HUES48 (cell line): ENCODE measurements at regions not wholly inside any gene's neighbourhood (a gene's known extent, or its start where the extent isn't known, plus 50 kb on each side); places are given as distances from the start of the nearest gene placed in this dataset.

Experiments used
- H3K27ac ChIP-seq: one replicate; pipeline ENCODE4 v1.7.0; 2013; ENCODE audit warnings: low read depth, low read length, inconsistent platforms
- H3K27me3 ChIP-seq: 2 replicates; pipeline ENCODE4 v1.6.1; 2013; ENCODE audit warnings: mild to moderate bottlenecking, low read length; ENCODE audit not compliant: control insufficient read depth, insufficient read depth
- H3K36me3 ChIP-seq: 2 replicates; pipeline ENCODE4 v1.6.1; 2013; ENCODE audit warnings: low read length; ENCODE audit not compliant: control insufficient read depth, insufficient read depth
- H3K4me1 ChIP-seq: 2 replicates; pipeline ENCODE4 v1.6.1; 2013; ENCODE audit warnings: mild to moderate bottlenecking, low read length; ENCODE audit not compliant: control insufficient read depth, insufficient read depth
- H3K4me3 ChIP-seq: 2 replicates; pipeline ENCODE4 v1.5.1; 2013; ENCODE audit warnings: mild to moderate bottlenecking, low read depth, low read length
- H3K9ac ChIP-seq: 2 replicates; pipeline ENCODE4 v1.6.1; 2013; ENCODE audit warnings: mild to moderate bottlenecking, low read depth, low read length, moderate library complexity
- H3K9me3 ChIP-seq: 2 replicates; pipeline ENCODE4 v1.6.1; 2013; ENCODE audit warnings: low read length; ENCODE audit not compliant: control insufficient read depth, insufficient read depth

GRCh38 chr5:155193483-155194107, 180.0 kb downstream of the KIF4B start:
- H3K4me1 ChIP-seq = peaks cover 19% of the 10 kb centered on the region
- no peak overlapping the region for H3K9ac ChIP-seq
- H3K27ac ChIP-seq = peak overlapping the region; percentile 55
- no peaks in the 10 kb centered on the region for H3K36me3 ChIP-seq
- no peak overlapping the region for H3K4me3 ChIP-seq
- H3K9me3 ChIP-seq = no peaks in the 10 kb centered on the region
- H3K27me3 ChIP-seq = no peaks in the 10 kb centered on the region

- H3K36me3 ChIP-seq = no peaks in the 10 kb centered on the region
- no peaks in the 10 kb centered on the region for H3K4me1 ChIP-seq
- H3K4me3 ChIP-seq = no peak overlapping the region
- H3K9ac ChIP-seq = no peak overlapping the region
- H3K27me3 ChIP-seq = no peaks in the 10 kb centered on the region
- no peak overlapping the region for H3K27ac ChIP-seq
- H3K9me3 ChIP-seq = no peaks in the 10 kb centered on the region
Measured at GRCh38 chr5:155200608-155201007, 187.1 kb downstream of the KIF4B start.

GRCh38 chr5:155211764-155212163, 198.2 kb downstream of the KIF4B start:
- Histone ChIP-seq H3K9ac (no peak overlapping the region), H3K27me3 (no peaks in the 10 kb centered on the region), H3K9me3 (no peaks in the 10 kb centered on the region), H3K4me3 (no peak overlapping the region), H3K36me3 (no peaks in the 10 kb centered on the region), H3K4me1 (peaks cover 10% of the 10 kb centered on the region), H3K27ac (peak overlapping the region; percentile 51)

- H3K4me3 ChIP-seq = no peak overlapping the region
- H3K9ac ChIP-seq = no peak overlapping the region
- no peaks in the 10 kb centered on the region for H3K9me3 ChIP-seq
- no peaks in the 10 kb centered on the region for H3K27me3 ChIP-seq
- H3K27ac ChIP-seq = no peak overlapping the region
- H3K4me1 ChIP-seq = no peaks in the 10 kb centered on the region
- H3K36me3 ChIP-seq = no peaks in the 10 kb centered on the region
Measured at GRCh38 chr5:155222393-155222792, 208.8 kb downstream of the KIF4B start.

GRCh38 chr5:155229135-155229534, 215.6 kb downstream of the KIF4B start:
- Histone ChIP-seq H3K36me3 (no peaks in the 10 kb centered on the region), H3K9ac (no peak overlapping the region), H3K9me3 (no peaks in the 10 kb centered on the region)

GRCh38 chr5:155239803-155240202, 226.2 kb downstream of the KIF4B start:
- Histone ChIP-seq H3K4me3 (no peak overlapping the region), H3K27ac (no peak overlapping the region), H3K9ac (no peak overlapping the region)

More at GRCh38 chr5:155229135-155229534, 215.6 kb downstream of the KIF4B start:
- Histone ChIP-seq H3K4me1 (no peaks in the 10 kb centered on the region), H3K27me3 (no peaks in the 10 kb centered on the region), H3K4me3 (no peak overlapping the region), H3K27ac (no peak overlapping the region)

GRCh38 chr5:155250596-155250995, 237.0 kb downstream of the KIF4B start:
- Histone ChIP-seq H3K9me3 (no peaks in the 10 kb centered on the region), H3K4me1 (no peaks in the 10 kb centered on the region), H3K4me3 (no peak overlapping the region), H3K27ac (no peak overlapping the region), H3K36me3 (no peaks in the 10 kb centered on the region), H3K9ac (no peak overlapping the region), H3K27me3 (no peaks in the 10 kb centered on the region)

More at GRCh38 chr5:155239803-155240202, 226.2 kb downstream of the KIF4B start:
- Histone ChIP-seq H3K36me3 (no peaks in the 10 kb centered on the region), H3K9me3 (no peaks in the 10 kb centered on the region), H3K4me1 (no peaks in the 10 kb centered on the region), H3K27me3 (no peaks in the 10 kb centered on the region)

- Histone ChIP-seq H3K4me3 (no peak overlapping the region), H3K9ac (no peak overlapping the region), H3K4me1 (no peaks in the 10 kb centered on the region), H3K9me3 (no peaks in the 10 kb centered on the region), H3K27me3 (no peaks in the 10 kb centered on the region), H3K27ac (no peak overlapping the region), H3K36me3 (no peaks in the 10 kb centered on the region)
Measured at GRCh38 chr5:155252025-155252424, 238.5 kb downstream of the KIF4B start.

GRCh38 chr5:155252717-155253116, 239.2 kb downstream of the KIF4B start:
- no peak overlapping the region for H3K27ac ChIP-seq
- no peaks in the 10 kb centered on the region for H3K9me3 ChIP-seq
- no peak overlapping the region for H3K9ac ChIP-seq
- no peak overlapping the region for H3K4me3 ChIP-seq
- no peaks in the 10 kb centered on the region for H3K36me3 ChIP-seq
- no peaks in the 10 kb centered on the region for H3K27me3 ChIP-seq
- no peaks in the 10 kb centered on the region for H3K4me1 ChIP-seq

GRCh38 chr5:155254399-155254798, 240.8 kb downstream of the KIF4B start:
- Histone ChIP-seq H3K4me1 (no peaks in the 10 kb centered on the region), H3K4me3 (no peak overlapping the region), H3K36me3 (no peaks in the 10 kb centered on the region), H3K27me3 (no peaks in the 10 kb centered on the region), H3K9ac (no peak overlapping the region), H3K27ac (no peak overlapping the region), H3K9me3 (no peaks in the 10 kb centered on the region)

GRCh38 chr5:155258161-155258560, 244.6 kb downstream of the KIF4B start:
- Histone ChIP-seq H3K36me3 (no peaks in the 10 kb centered on the region), H3K4me1 (no peaks in the 10 kb centered on the region), H3K27me3 (no peaks in the 10 kb centered on the region), H3K9me3 (no peaks in the 10 kb centered on the region), H3K9ac (no peak overlapping the region), H3K4me3 (no peak overlapping the region), H3K27ac (no peak overlapping the region)
